ENCODE measurements at regions not wholly inside any gene's neighbourhood (a gene's known extent, or its start where the extent isn't known, plus 50 kb on each side); places are given as distances from the start of the nearest gene placed in this dataset.

DNA sequence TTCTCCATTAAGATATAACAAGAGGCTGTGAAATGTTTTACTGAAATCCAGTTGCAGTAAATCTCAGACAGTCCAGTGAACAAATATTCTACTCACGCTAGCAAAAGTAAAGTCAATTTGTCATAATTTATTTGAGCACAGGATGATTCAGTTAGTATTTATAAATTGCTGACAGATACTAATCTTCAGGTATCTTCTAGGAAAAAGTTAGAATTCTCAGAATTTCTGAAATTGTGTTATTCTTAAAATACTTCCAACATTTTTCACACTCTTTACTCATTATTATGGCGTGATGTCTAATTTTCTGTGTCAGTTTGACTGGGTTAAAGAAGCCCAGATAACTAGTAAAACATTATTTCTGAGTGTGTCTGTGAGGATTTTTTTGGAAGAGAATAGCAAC lies 460.2 kb upstream of the ACVR2A start:
- no peak overlapping the region for H3K27ac Mint-ChIP-seq
- intact Hi-C loops (cut with micrococcal nuclease) = no loop called here
- H2AFZ ChIP-seq (ENCODE audit: insufficient read depth, low read depth, low read length, poor library complexity, severe bottlenecking) = no peak overlapping the region
- POLR2A ChIA-PET = no interaction called here
- no peaks in the 10 kb centered on the region for H3K36me3 ChIP-seq (replicated peaks in 1 of 2; ENCODE audit: control extremely low read depth in 1 of 2, control insufficient read depth in 1 of 2, extremely low read depth in 1 of 2, insufficient read depth in 2 of 2, low read length in 1 of 2)
- H3K9ac ChIP-seq (ENCODE audit: low read length) = no peak overlapping the region
- no peak overlapping the region for H3K4me3 ChIP-seq (ENCODE audit: control extremely low read depth in 1 of 5, extremely low read depth in 1 of 5, insufficient read depth in 1 of 5, low read depth in 2 of 5, low read length in 4 of 5)
- no peaks in the 10 kb centered on the region for H4K20me1 ChIP-seq (ENCODE audit: control insufficient read depth, insufficient read depth, low read length, poor library complexity, severe bottlenecking)
- no peaks in the 10 kb centered on the region for H3K27me3 ChIP-seq (replicated peaks in 1 of 4; ENCODE audit: control extremely low read depth in 1 of 4, control insufficient read depth in 3 of 4, insufficient read depth in 4 of 4, low read length in 3 of 4)
- ATAC-seq (ENCODE audit: low read depth) = no peak
- no peaks in the 10 kb centered on the region for H3K4me1 ChIP-seq (ENCODE audit: control insufficient read depth in 2 of 2, insufficient read depth in 2 of 2, low read length in 2 of 2)
- no peak overlapping the region for H3K4me2 ChIP-seq (replicated peaks; ENCODE audit: low read depth, low read length, poor library complexity, severe bottlenecking)
- no CpG with 5 or more reads among the region's 2 CpGs for WGBS (ENCODE audit: insufficient coverage)
- peaks cover 3% of the 10 kb centered on the region for H3K27me3 Mint-ChIP-seq
- no peak for TF ChIP-seq EZH2 (IDR thresholded peaks at IDR 0.05; ENCODE audit: borderline replicate concordance, insufficient read depth, low read depth, low read length, poor library complexity, severe bottlenecking)
- TF ChIP-seq, protein P1, sequence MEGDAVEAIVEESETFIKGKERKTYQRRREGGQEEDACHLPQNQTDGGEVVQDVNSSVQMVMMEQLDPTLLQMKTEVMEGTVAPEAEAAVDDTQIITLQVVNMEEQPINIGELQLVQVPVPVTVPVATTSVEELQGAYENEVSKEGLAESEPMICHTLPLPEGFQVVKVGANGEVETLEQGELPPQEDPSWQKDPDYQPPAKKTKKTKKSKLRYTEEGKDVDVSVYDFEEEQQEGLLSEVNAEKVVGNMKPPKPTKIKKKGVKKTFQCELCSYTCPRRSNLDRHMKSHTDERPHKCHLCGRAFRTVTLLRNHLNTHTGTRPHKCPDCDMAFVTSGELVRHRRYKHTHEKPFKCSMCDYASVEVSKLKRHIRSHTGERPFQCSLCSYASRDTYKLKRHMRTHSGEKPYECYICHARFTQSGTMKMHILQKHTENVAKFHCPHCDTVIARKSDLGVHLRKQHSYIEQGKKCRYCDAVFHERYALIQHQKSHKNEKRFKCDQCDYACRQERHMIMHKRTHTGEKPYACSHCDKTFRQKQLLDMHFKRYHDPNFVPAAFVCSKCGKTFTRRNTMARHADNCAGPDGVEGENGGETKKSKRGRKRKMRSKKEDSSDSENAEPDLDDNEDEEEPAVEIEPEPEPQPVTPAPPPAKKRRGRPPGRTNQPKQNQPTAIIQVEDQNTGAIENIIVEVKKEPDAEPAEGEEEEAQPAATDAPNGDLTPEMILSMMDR (IDR thresholded peaks at IDR 0.05) = no peak
- H3K27ac ChIP-seq (ENCODE audit: low read length in 2 of 2) = no peak overlapping the region
- H3K9me3 Mint-ChIP-seq (ENCODE audit: insufficient read depth) = no peaks in the 10 kb centered on the region
- H3K9me3 ChIP-seq (ENCODE audit: control extremely low read depth in 1 of 3, control insufficient read depth in 2 of 3, insufficient read depth in 1 of 3, low read length in 2 of 3) = no peaks in the 10 kb centered on the region
- no peaks in the 10 kb centered on the region for H3K4me1 Mint-ChIP-seq
- no peaks in the 10 kb centered on the region for H3K79me2 ChIP-seq (ENCODE audit: control insufficient read depth, insufficient read depth, low read length)
- H3K4me3 Mint-ChIP-seq = no peak overlapping the region
- DNase-seq = no peak
- CTCF ChIA-PET = no interaction called here

DNA sequence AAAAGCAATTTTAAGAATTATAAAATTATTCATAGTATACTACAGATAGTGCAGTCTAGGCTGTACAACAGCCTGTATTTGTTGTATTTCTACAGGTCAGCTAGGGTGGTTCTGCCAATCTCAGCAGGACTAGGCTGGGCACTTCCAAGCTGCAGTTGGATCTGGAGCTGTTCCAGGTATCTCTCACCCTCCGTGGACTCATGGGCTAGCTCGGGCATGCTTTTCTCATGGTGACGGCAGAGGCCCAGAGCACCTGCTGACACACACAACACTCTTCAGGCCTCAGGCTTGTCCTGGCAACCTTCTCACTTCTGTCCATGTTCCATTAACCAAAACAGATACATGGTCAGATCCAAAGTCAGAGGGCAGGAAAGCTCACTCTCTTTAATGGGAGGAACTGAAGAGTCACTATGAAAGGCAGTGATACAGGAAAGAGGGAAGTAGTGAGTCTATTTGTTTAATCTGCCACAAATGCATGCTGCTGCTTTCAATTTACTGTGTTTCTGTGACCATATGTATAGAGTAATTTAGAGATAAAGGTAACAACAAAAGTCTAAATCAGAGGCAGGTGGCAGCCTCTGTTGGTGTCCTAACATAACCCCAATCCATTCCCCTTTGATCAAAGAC lies 462.4 kb upstream of the ACVR2A start:
- Histone ChIP-seq H4K20me1 (ENCODE audit: control insufficient read depth, insufficient read depth, low read length, poor library complexity, severe bottlenecking) (no peaks in the 10 kb centered on the region), H3K4me1 (ENCODE audit: control insufficient read depth in 2 of 2, insufficient read depth in 2 of 2, low read length in 2 of 2) (no peaks in the 10 kb centered on the region), H3K4me2 (replicated peaks; ENCODE audit: low read depth, low read length, poor library complexity, severe bottlenecking) (no peak overlapping the region), H3K36me3 (replicated peaks in 1 of 2; ENCODE audit: control extremely low read depth in 1 of 2, control insufficient read depth in 1 of 2, extremely low read depth in 1 of 2, insufficient read depth in 2 of 2, low read length in 1 of 2) (no peaks in the 10 kb centered on the region), H3K9ac (ENCODE audit: low read length) (no peak overlapping the region), H3K27ac (ENCODE audit: low read length in 2 of 2) (no peak overlapping the region), H2AFZ (ENCODE audit: insufficient read depth, low read depth, low read length, poor library complexity, severe bottlenecking) (no peak overlapping the region), H3K79me2 (ENCODE audit: control insufficient read depth, insufficient read depth, low read length) (no peaks in the 10 kb centered on the region), H3K4me3 (ENCODE audit: control extremely low read depth in 1 of 5, extremely low read depth in 1 of 5, insufficient read depth in 1 of 5, low read depth in 2 of 5, low read length in 4 of 5) (no peak overlapping the region), H3K9me3 (ENCODE audit: control extremely low read depth in 1 of 3, control insufficient read depth in 2 of 3, insufficient read depth in 1 of 3, low read length in 2 of 3) (no peaks in the 10 kb centered on the region), H3K27me3 (replicated peaks in 1 of 4; ENCODE audit: control extremely low read depth in 1 of 4, control insufficient read depth in 3 of 4, insufficient read depth in 4 of 4, low read length in 3 of 4) (no peaks in the 10 kb centered on the region)
- no peak for ATAC-seq (ENCODE audit: low read depth)
- H3K4me1 Mint-ChIP-seq = no peaks in the 10 kb centered on the region
- WGBS (ENCODE audit: insufficient coverage) = 93% methylated on average over 3 of the region's 3 CpGs
- TF ChIP-seq EZH2 (IDR thresholded peaks at IDR 0.05; ENCODE audit: borderline replicate concordance, insufficient read depth, low read depth, low read length, poor library complexity, severe bottlenecking) = no peak
- TF ChIP-seq, protein P1 (IDR thresholded peaks at IDR 0.05) = no peak
- no peak overlapping the region for H3K27ac Mint-ChIP-seq
- no peak overlapping the region for H3K4me3 Mint-ChIP-seq
- H3K9me3 Mint-ChIP-seq (ENCODE audit: insufficient read depth) = no peaks in the 10 kb centered on the region
- no peaks in the 10 kb centered on the region for H3K27me3 Mint-ChIP-seq
- no peak for DNase-seq
- POLR2A ChIA-PET = no interaction called here
- CTCF ChIA-PET = no interaction called here
- intact Hi-C loops (cut with micrococcal nuclease) = no loop called here
